ENCODE measurements at regions not wholly inside any gene's neighbourhood (a gene's known extent, or its start where the extent isn't known, plus 50 kb on each side); places are given as distances from the start of the nearest gene placed in this dataset.

DNA sequence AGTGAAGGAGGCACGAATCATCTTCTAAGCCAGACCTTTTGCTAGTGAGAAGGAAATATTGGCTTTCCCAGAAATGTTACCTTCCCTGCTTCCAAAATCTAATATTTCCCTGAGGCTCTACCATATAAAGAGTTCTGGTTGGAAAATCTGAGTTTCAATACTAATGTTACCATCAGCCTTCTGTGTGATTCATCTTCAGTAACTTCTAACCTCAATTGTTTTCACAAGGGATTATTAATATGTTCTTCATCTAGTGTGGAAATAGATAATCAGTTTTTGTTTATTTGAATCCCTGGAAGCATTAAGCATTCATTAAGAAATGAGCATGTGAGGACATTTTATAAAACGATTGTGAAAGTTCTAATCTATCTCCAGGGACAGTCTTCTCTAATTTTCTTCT, 720.9 kb downstream of the AACS start:
- no peak overlapping the region for H2AFZ ChIP-seq (ENCODE audit: control insufficient read depth, low read depth, low read length)
- intact Hi-C loops (cut with micrococcal nuclease; ENCODE audit: unreplicated experiment), result no loop called here
- FAIRE-seq (no peak), ATAC-seq (no peak), DNase-seq (ENCODE audit: low read depth, low spot score) (no peak)
- in situ Hi-C loops (cut with MboI), result no loop called here
- H4K20me1 ChIP-seq (ENCODE audit: control insufficient read depth, insufficient read depth), result no peaks in the 10 kb centered on the region
- no peaks in the 10 kb centered on the region for H3K79me2 ChIP-seq (ENCODE audit: control insufficient read depth, insufficient read depth, low read length)
- H3K27me3 ChIP-seq (replicated peaks in 1 of 2; ENCODE audit: control insufficient read depth in 2 of 2, insufficient read depth in 2 of 2, low read length in 1 of 2), result no peaks in the 10 kb centered on the region
- H3K4me3 ChIP-seq, result no peak overlapping the region
- H3K27ac ChIP-seq (ENCODE audit: control insufficient read depth, insufficient read depth), result no peak overlapping the region
- BruUV-seq (replicated peaks), result no TSS peak
- TF ChIP-seq POLR2A (IDR thresholded peaks at IDR 0.05; ENCODE audit: low read depth, low read length) (no peak), TAF1 (IDR thresholded peaks at IDR 0.05; ENCODE audit: borderline replicate concordance, low read depth, low read length) (no peak), FOXM1 (IDR thresholded peaks at IDR 0.05; ENCODE audit: low read depth, low read length) (no peak), NFYB (IDR thresholded peaks at IDR 0.05; ENCODE audit: insufficient read depth, low read depth, low read length) (no peak), IKZF2 (IDR thresholded peaks at IDR 0.05) (no peak), HCFC1 (IDR thresholded peaks at IDR 0.05; ENCODE audit: low read length) (no peak), HSF1 (IDR thresholded peaks at IDR 0.05; ENCODE audit: low read depth, low read length) (no peak), SREBF2 (IDR thresholded peaks at IDR 0.05; ENCODE audit: low read length) (no peak), SPI1 (IDR thresholded peaks at IDR 0.05; ENCODE audit: borderline replicate concordance, insufficient read depth, low read depth, low read length) (no peak), PAX8 (IDR thresholded peaks at IDR 0.05) (no peak), RUNX3 (IDR thresholded peaks at IDR 0.05; ENCODE audit: low read length) (no peak), NKRF (conservative IDR thresholded peaks at IDR 0.05) (no peak), BCL11A (IDR thresholded peaks at IDR 0.05; ENCODE audit: low read depth, low read length) (no peak), RBBP5 (conservative IDR thresholded peaks at IDR 0.05) (no peak)
- TF ChIP-seq, protein P1, sequence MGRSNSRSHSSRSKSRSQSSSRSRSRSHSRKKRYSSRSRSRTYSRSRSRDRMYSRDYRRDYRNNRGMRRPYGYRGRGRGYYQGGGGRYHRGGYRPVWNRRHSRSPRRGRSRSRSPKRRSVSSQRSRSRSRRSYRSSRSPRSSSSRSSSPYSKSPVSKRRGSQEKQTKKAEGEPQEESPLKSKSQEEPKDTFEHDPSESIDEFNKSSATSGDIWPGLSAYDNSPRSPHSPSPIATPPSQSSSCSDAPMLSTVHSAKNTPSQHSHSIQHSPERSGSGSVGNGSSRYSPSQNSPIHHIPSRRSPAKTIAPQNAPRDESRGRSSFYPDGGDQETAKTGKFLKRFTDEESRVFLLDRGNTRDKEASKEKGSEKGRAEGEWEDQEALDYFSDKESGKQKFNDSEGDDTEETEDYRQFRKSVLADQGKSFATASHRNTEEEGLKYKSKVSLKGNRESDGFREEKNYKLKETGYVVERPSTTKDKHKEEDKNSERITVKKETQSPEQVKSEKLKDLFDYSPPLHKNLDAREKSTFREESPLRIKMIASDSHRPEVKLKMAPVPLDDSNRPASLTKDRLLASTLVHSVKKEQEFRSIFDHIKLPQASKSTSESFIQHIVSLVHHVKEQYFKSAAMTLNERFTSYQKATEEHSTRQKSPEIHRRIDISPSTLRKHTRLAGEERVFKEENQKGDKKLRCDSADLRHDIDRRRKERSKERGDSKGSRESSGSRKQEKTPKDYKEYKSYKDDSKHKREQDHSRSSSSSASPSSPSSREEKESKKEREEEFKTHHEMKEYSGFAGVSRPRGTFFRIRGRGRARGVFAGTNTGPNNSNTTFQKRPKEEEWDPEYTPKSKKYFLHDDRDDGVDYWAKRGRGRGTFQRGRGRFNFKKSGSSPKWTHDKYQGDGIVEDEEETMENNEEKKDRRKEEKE (IDR thresholded peaks at IDR 0.05), result no peak
- TF ChIP-seq, protein P2, sequence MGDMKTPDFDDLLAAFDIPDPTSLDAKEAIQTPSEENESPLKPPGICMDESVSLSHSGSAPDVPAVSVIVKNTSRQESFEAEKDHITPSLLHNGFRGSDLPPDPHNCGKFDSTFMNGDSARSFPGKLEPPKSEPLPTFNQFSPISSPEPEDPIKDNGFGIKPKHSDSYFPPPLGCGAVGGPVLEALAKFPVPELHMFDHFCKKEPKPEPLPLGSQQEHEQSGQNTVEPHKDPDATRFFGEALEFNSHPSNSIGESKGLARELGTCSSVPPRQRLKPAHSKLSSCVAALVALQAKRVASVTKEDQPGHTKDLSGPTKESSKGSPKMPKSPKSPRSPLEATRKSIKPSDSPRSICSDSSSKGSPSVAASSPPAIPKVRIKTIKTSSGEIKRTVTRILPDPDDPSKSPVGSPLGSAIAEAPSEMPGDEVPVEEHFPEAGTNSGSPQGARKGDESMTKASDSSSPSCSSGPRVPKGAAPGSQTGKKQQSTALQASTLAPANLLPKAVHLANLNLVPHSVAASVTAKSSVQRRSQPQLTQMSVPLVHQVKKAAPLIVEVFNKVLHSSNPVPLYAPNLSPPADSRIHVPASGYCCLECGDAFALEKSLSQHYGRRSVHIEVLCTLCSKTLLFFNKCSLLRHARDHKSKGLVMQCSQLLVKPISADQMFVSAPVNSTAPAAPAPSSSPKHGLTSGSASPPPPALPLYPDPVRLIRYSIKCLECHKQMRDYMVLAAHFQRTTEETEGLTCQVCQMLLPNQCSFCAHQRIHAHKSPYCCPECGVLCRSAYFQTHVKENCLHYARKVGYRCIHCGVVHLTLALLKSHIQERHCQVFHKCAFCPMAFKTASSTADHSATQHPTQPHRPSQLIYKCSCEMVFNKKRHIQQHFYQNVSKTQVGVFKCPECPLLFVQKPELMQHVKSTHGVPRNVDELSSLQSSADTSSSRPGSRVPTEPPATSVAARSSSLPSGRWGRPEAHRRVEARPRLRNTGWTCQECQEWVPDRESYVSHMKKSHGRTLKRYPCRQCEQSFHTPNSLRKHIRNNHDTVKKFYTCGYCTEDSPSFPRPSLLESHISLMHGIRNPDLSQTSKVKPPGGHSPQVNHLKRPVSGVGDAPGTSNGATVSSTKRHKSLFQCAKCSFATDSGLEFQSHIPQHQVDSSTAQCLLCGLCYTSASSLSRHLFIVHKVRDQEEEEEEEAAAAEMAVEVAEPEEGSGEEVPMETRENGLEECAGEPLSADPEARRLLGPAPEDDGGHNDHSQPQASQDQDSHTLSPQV (IDR thresholded peaks at IDR 0.05), result no peak
- CTCF ChIA-PET, result no interaction called here
- no peak overlapping the region for H3K9ac ChIP-seq (ENCODE audit: control insufficient read depth, insufficient read depth, low read length)
- RAD21 ChIA-PET (ENCODE audit: unreplicated experiment), result no interaction called here
- POLR2A ChIA-PET, result no interaction called here
- H3K4me2 ChIP-seq (ENCODE audit: control insufficient read depth, insufficient read depth), result no peak overlapping the region
- no peaks in the 10 kb centered on the region for H3K9me3 ChIP-seq (replicated peaks; ENCODE audit: control insufficient read depth, insufficient read depth, low read length)
- SMC1A ChIA-PET (ENCODE audit: uncharacterized antibody, unreplicated experiment), result no interaction called here
- no peaks in the 10 kb centered on the region for H3K36me3 ChIP-seq (ENCODE audit: control insufficient read depth in 2 of 2, insufficient read depth in 2 of 2, low read length in 1 of 2)
- no peaks in the 10 kb centered on the region for H3K4me1 ChIP-seq (ENCODE audit: control insufficient read depth, insufficient read depth, low read length)
- 0% methylated on average over 2 of the region's 2 CpGs for WGBS (ENCODE audit: insufficient coverage, insufficient replicate concordance, low lambda C conversion rate, missing lambda C conversion rate)
